Body of pancreas (tissue), 4 donors: ENCODE measurements at regions not wholly inside any gene's neighbourhood (a gene's known extent, or its start where the extent isn't known, plus 50 kb on each side); places are given as distances from the start of the nearest gene placed in this dataset.

ENCODE experiments used
- CTCF ChIP-seq, 7 experiments: fragments of 450-650 bp in 4 of 7; fragments of 200-600 bp in 3 of 7; sonication (generic) in 3 of 7; IDR thresholded peaks; one replicate each; pipeline ENCODE4 v1.5.1; 2016 to 2019; ENCODE audit warnings: antibody characterized with exemption in 7 of 7
- POLR2A ChIP-seq, 3 donors: fragments of 450-650 bp; IDR thresholded peaks; one replicate each; pipeline ENCODE4 v1.6.1; 2016; ENCODE audit warnings: antibody characterized with exemption in 3 of 3, mild to moderate bottlenecking in 2 of 3

- no peak for TF ChIP-seq CTCF (IDR thresholded peaks at IDR 0.05)
- no peak for TF ChIP-seq POLR2A (IDR thresholded peaks at IDR 0.05)
Measured at GRCh38 chr10:8893102-8893501, 838.6 kb downstream of the GATA3 start.
